ENCODE measurements at regions not wholly inside any gene's neighbourhood (a gene's known extent, or its start where the extent isn't known, plus 50 kb on each side); places are given as distances from the start of the nearest gene placed in this dataset.
"Not testable (repeated sequence)": the region's sequence is repeated elsewhere in the genome, so short reads cannot be mapped to it uniquely, and the experiment has no call there.

DNA sequence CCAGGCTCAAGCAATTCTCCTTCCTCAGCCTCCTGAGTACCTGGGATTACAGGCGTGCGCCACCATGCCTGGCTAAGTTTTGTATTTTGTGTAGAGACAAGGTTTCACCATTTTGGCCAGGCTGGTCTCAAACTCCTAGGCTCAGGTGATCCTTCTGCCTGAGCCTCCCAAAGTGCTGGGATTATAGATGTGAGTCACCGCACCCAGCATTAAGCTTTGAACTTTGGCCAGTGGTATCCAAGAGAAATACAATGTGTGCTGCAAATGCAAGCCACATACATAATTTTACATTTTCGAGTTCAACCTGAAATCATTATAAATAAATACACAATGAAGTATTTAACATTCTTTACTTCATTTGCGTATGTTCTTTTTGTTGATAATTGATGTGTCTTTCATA, 82.9 kb upstream of the VKORC1L1 start:
- H3K27ac ChIP-seq; DNase-seq; H3K4me1 ChIP-seq; H3K27me3 ChIP-seq; H3K9me3 ChIP-seq; H3K36me3 ChIP-seq; H3K4me3 ChIP-seq; intact Hi-C loops (cut with DNase I); H3K9ac ChIP-seq (ENCODE audit: low read depth in 2 of 2, low read length in 2 of 2): not testable (repeated sequence)

DNA sequence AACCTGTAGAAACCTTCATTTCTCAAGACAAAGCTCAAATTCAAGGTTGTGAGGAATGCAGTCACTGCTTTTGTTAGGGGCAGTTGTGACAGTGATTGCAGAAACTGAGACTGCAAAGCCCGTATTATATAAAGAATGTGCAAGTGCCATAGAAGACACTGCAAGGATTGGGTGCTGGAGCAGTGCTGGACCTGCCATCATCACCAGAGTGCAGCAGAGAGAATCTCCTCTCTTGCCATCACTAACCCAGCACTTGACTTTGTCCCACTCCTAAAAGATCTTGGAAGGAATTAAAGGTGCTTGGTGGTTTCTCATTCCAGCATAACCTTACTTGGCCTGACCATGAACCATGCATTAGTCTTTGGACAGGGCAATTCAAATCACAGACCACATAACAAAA, 81.1 kb upstream of the VKORC1L1 start:
- H3K27me3 ChIP-seq; intact Hi-C loops (cut with DNase I); H3K9me3 ChIP-seq; H3K4me1 ChIP-seq; H3K36me3 ChIP-seq; DNase-seq; H3K9ac ChIP-seq (ENCODE audit: low read depth in 2 of 2, low read length in 2 of 2); H3K27ac ChIP-seq; H3K4me3 ChIP-seq: not testable (repeated sequence)

DNA sequence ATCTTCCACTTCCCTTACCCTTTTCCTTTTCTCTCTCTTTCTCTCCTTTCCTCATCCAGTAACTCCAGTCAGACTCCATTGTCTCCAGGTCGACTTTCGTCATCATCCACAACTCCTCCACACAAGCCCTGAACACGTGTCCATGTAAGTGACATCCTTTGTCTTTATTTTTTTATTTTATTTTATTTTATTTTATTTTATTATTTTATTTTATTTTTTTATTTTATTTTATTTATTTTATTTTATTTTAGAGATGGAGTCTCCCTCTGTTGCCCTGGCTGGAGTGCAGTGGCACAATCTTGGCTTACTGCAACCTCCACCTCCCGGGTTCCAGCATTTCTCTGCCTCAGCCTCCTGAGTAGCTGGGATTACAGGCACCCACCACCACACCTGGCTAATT, 80.1 kb upstream of the VKORC1L1 start:
- H3K4me1 ChIP-seq; H3K4me3 ChIP-seq; intact Hi-C loops (cut with DNase I); H3K27me3 ChIP-seq; DNase-seq; H3K27ac ChIP-seq; H3K36me3 ChIP-seq; H3K9me3 ChIP-seq; H3K9ac ChIP-seq (ENCODE audit: low read depth in 2 of 2, low read length in 2 of 2): not testable (repeated sequence)

DNA sequence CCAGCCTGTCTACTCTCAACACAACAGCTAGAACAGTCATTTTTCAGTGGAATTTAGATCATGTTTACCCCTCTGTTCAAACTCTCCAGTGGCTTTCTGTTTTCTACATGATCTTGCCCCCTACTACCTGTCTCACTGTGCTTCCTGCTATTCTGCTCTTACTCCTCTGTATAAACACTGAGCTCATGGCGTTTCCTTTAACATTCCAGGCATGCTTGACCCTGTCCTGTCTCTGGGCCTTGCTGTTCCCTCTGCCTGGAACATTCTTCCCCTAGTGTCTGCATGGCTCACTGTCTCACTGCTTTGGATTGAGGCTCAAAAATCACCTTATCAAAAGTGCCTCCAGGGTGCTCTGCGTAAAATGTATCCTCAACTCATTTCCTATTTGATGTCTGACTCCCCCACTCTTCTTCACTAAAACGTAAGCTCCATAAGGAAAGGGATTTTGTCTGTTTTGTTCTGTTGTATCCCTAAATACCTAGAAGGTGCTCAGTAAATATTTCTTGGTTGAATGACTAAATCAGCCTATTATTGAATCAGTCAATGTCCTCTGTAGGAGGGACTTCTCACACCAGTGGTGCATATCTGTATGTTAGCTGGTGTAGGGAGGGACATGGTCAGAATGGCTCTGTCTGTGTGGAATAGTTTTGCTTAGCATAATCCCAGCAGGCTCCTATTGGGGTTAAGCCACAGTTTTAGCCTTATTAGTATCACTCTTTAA, 78.0 kb upstream of the VKORC1L1 start:
- H3K4me1 ChIP-seq; DNase-seq; H3K9ac ChIP-seq (ENCODE audit: low read depth in 2 of 2, low read length in 2 of 2); H3K36me3 ChIP-seq; H3K9me3 ChIP-seq; H3K27me3 ChIP-seq; H3K4me3 ChIP-seq; intact Hi-C loops (cut with DNase I); H3K27ac ChIP-seq: not testable (repeated sequence)

DNA sequence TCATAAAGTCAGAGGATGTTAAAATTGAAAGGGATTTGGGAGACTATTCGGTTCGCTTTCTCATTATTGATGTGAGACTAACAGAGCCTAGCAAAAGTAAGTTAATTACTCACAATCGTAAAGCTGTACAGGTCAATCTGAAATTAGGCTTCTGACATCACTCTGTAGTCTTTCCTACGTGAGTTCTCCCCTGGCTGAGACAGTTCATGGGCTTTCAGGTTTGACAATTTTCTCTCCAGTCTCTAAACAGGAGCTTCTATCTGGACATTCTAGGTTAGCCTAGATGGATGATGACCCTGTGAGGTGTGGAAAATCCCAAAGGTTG, 77.5 kb upstream of the VKORC1L1 start:
- H3K9me3 ChIP-seq; H3K27ac ChIP-seq; H3K27me3 ChIP-seq; H3K36me3 ChIP-seq; H3K4me3 ChIP-seq; intact Hi-C loops (cut with DNase I); H3K4me1 ChIP-seq; H3K9ac ChIP-seq (ENCODE audit: low read depth in 2 of 2, low read length in 2 of 2); DNase-seq: not testable (repeated sequence)

DNA sequence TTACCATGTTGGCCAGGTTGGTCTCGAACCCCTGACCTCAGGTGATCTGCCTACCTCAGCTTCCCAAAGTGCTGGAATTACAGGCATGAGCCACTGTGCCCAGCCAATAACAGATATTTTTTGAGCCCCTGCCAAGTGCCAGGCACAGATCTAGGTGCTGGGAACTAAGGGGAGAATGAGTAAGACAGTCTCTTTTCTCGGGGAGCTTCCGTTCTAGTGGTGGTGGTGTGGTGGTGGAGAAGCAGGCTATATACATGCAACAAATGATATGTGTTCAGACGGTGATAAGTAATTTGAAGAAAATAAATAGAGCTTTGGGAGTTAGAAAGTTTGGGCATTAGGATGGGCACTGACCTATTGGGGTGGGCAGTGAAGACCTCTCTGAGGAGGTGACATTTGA, 76.7 kb upstream of the VKORC1L1 start:
- Histone ChIP-seq H3K36me3 (no peaks in the 10 kb centered on the region), H3K4me3 (no peak overlapping the region), H3K4me1 (no peaks in the 10 kb centered on the region), H3K9me3 (no peaks in the 10 kb centered on the region), H3K9ac (ENCODE audit: low read depth in 2 of 2, low read length in 2 of 2) (no peak overlapping the region), H3K27ac (no peak overlapping the region), H3K27me3 (no peaks in the 10 kb centered on the region)
- TF ChIP-seq, protein P1, sequence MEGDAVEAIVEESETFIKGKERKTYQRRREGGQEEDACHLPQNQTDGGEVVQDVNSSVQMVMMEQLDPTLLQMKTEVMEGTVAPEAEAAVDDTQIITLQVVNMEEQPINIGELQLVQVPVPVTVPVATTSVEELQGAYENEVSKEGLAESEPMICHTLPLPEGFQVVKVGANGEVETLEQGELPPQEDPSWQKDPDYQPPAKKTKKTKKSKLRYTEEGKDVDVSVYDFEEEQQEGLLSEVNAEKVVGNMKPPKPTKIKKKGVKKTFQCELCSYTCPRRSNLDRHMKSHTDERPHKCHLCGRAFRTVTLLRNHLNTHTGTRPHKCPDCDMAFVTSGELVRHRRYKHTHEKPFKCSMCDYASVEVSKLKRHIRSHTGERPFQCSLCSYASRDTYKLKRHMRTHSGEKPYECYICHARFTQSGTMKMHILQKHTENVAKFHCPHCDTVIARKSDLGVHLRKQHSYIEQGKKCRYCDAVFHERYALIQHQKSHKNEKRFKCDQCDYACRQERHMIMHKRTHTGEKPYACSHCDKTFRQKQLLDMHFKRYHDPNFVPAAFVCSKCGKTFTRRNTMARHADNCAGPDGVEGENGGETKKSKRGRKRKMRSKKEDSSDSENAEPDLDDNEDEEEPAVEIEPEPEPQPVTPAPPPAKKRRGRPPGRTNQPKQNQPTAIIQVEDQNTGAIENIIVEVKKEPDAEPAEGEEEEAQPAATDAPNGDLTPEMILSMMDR (IDR thresholded peaks at IDR 0.05), result no peak
- no peak for DNase-seq
- intact Hi-C loops (cut with DNase I), result no loop called here

DNA sequence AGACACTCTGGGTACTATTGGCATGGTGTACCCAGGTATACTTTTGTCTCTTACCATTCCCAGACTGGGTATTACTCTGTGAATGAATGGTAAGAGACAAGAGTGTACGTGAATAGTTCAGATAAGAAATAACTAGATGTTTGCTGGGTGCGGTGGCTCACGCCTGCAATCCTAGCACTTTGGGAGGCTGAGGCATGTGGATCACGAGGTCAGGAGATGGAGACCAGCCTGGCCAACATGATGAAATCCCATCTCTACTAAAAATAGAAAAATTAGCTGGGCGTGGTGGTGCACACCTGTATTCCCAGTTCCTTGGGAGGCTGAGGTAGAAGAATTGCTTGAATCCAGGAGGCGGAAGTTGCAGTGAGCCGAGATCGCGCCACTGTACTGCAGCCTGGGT, 75.8 kb upstream of the VKORC1L1 start:
- H3K4me1 ChIP-seq; H3K27ac ChIP-seq; H3K4me3 ChIP-seq; H3K9ac ChIP-seq (ENCODE audit: low read depth in 2 of 2, low read length in 2 of 2); H3K36me3 ChIP-seq; intact Hi-C loops (cut with DNase I); H3K9me3 ChIP-seq; H3K27me3 ChIP-seq; DNase-seq: not testable (repeated sequence)

DNA sequence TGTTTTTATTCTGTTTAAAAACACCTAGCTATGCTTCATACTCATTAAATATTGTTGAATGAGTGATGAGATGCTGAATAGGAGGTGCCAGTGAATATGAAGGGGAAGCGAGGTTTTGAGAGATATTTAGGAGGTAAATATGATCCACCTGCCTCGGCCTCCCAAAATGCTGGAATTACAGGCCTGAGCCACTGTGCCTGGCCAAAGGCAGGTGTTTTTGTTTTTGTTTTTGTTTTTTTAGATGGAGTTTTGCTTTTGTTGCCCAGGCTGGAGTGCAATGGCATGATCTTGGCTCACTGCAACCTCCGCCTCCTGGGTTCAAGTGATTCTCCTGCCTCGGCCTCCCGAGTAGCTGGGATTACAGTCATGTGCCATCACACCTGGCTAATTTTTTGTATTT, 75.3 kb upstream of the VKORC1L1 start:
- H3K9me3 ChIP-seq; DNase-seq; H3K4me3 ChIP-seq; H3K36me3 ChIP-seq; H3K27ac ChIP-seq; H3K27me3 ChIP-seq; H3K4me1 ChIP-seq; H3K9ac ChIP-seq (ENCODE audit: low read depth in 2 of 2, low read length in 2 of 2); intact Hi-C loops (cut with DNase I): not testable (repeated sequence)

DNA sequence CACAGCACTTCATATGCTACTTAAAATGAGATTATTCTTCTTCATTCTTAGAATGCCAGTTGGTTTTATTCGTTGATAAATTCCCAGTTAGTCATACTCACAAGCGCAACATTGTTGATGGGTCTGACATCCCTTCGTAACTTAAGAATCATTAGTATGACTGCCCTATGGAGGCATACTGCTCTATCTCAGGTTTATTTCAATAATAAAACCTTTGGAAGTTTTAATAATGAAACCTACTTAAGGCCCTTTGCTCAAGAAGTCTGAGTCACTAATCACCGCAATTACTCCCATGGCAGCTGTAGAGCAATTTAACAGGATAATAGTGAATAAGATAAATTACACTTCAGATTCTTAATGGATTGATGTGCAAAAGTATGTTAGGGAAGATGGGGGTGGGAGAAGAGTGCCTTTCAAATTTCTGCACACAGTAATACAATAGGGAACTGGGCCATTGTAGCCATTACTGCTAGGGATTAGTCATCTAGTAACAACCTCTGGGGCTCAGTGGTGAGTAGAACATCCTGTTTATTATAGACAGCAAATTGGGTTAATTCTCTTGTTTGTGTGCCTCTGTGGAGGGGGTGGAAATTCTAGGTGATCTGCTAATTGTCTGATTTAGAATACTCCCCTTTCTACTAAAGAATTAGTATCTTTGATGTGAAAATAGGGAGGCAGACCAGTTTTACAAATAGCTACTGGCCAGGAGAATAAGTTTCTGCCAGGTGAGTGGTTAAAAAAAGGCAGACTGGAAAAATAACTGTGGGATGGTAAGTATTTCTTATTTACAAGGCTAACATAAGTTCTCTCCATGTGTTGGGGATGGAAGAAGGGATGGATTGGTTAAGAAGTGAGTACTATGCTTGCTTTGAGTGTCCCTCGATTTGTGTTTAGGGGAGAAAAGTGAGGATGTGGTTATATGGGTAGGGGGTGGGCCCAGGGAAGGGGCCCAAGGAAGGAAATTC, 74.5 kb upstream of the VKORC1L1 start:
- Histone ChIP-seq H3K4me3 (no peak overlapping the region), H3K36me3 (no peaks in the 10 kb centered on the region), H3K4me1 (no peaks in the 10 kb centered on the region), H3K9me3 (no peaks in the 10 kb centered on the region), H3K27me3 (no peaks in the 10 kb centered on the region), H3K9ac (ENCODE audit: low read depth in 2 of 2, low read length in 2 of 2) (no peak overlapping the region), H3K27ac (no peak overlapping the region)
- intact Hi-C loops (cut with DNase I), result no loop called here
- no peak for DNase-seq
- TF ChIP-seq, protein P1 (IDR thresholded peaks at IDR 0.05), result no peak

DNA sequence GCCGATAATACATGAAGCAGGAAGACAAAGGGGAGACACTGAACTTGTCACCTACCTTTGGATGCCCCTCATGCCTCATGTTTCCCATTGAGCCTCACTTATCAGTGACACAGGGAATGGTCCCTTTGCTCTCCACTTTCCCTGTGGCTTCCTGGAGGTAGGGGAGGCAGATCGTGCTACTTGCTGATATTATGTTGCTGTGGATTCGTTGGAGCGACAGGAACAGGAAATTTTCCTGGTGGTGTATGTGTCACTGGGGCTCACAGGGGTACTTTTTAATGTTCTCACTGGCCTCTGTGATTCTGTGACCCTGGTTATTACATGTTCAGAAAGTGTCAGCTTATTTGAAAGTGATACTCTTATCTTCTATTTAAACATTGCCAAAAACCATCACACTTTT, 72.7 kb upstream of the VKORC1L1 start:
- intact Hi-C loops (cut with DNase I); H3K9me3 ChIP-seq; H3K27ac ChIP-seq; H3K36me3 ChIP-seq; H3K9ac ChIP-seq (ENCODE audit: low read depth in 2 of 2, low read length in 2 of 2); H3K4me3 ChIP-seq; H3K27me3 ChIP-seq; H3K4me1 ChIP-seq; DNase-seq: not testable (repeated sequence)

Measured in colonic mucosa (tissue), 4 donors.